ENCODE measurements at regions not wholly inside any gene's neighbourhood (a gene's known extent, or its start where the extent isn't known, plus 50 kb on each side); places are given as distances from the start of the nearest gene placed in this dataset.

DNA sequence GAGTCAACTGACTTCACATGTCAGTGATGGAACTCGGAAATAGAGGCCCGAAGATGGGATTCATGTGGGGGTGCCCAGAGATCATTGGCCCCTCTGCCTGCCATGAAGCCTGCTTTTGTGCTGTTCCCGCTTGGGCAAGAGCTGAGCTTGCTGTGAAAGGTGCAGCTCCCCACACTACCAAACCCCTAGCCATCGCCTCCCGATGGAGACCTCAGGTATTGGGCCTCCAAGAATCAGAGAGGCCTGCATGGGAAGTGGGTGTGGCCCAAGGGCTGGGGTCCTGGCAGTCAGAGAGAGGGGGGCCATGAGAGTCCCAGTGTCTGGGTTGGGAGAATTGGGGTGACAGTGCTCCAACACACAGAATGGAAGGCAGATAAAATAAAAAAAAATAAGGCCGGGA is 160.9 kb downstream of the SOD2 start:
- H3K9ac ChIP-seq (ENCODE audit: insufficient read depth, low read length), result no peak overlapping the region
- no peak overlapping the region for H3K4me3 ChIP-seq (replicated peaks in 1 of 4; ENCODE audit: control extremely low read depth in 1 of 4, insufficient read depth in 1 of 4, low read depth in 3 of 4, low read length in 4 of 4)
- TF ChIP-seq CTCF (conservative IDR thresholded peaks at IDR 0.05 in 1 of 2, IDR thresholded peaks at IDR 0.05 in 1 of 2; ENCODE audit: low read depth in 1 of 2, low read length in 2 of 2) (no peak), EZH2 (IDR thresholded peaks at IDR 0.05; ENCODE audit: low read length, missing control alignments) (no peak)
- no peaks in the 10 kb centered on the region for H3K9me3 ChIP-seq (ENCODE audit: control insufficient read depth, insufficient read depth, low read depth, low read length)
- no peaks in the 10 kb centered on the region for H3K79me2 ChIP-seq (ENCODE audit: control insufficient read depth, insufficient read depth, low read length)
- no peak overlapping the region for H2AFZ ChIP-seq (ENCODE audit: low read length)
- H3K4me1 ChIP-seq (ENCODE audit: control insufficient read depth, extremely low read depth, insufficient read depth, low read length), result no peaks in the 10 kb centered on the region
- H4K20me1 ChIP-seq (ENCODE audit: control insufficient read depth, extremely low read depth, insufficient read depth, low read length), result no peaks in the 10 kb centered on the region
- H3K27me3 ChIP-seq (ENCODE audit: control insufficient read depth, insufficient read depth, low read length), result no peaks in the 10 kb centered on the region
- no peak for DNase-seq (ENCODE audit: low read depth in 2 of 2)
- no peaks in the 10 kb centered on the region for H3K36me3 ChIP-seq (ENCODE audit: control insufficient read depth, insufficient read depth, low read length)
- H3K4me2 ChIP-seq (ENCODE audit: extremely low read depth, insufficient read depth, low read length), result no peak overlapping the region
- H3K27ac ChIP-seq (ENCODE audit: insufficient read depth, low read length), result no peak overlapping the region

GRCh38 chr6:159529934-159530333 is 163.1 kb downstream of the SOD2 start:
- Histone ChIP-seq H3K4me3 (replicated peaks in 1 of 4; ENCODE audit: control extremely low read depth in 1 of 4, insufficient read depth in 1 of 4, low read depth in 3 of 4, low read length in 4 of 4) (no peak overlapping the region), H3K27ac (ENCODE audit: insufficient read depth, low read length) (no peak overlapping the region), H3K27me3 (ENCODE audit: control insufficient read depth, insufficient read depth, low read length) (no peaks in the 10 kb centered on the region), H3K9me3 (ENCODE audit: control insufficient read depth, insufficient read depth, low read depth, low read length) (no peaks in the 10 kb centered on the region), H3K4me1 (ENCODE audit: control insufficient read depth, extremely low read depth, insufficient read depth, low read length) (no peaks in the 10 kb centered on the region), H3K36me3 (ENCODE audit: control insufficient read depth, insufficient read depth, low read length) (no peaks in the 10 kb centered on the region), H3K79me2 (ENCODE audit: control insufficient read depth, insufficient read depth, low read length) (no peaks in the 10 kb centered on the region), H4K20me1 (ENCODE audit: control insufficient read depth, extremely low read depth, insufficient read depth, low read length) (no peaks in the 10 kb centered on the region), H3K4me2 (ENCODE audit: extremely low read depth, insufficient read depth, low read length) (no peak overlapping the region), H3K9ac (ENCODE audit: insufficient read depth, low read length) (no peak overlapping the region), H2AFZ (ENCODE audit: low read length) (no peak overlapping the region)
- no peak for DNase-seq (ENCODE audit: low read depth in 2 of 2)
- TF ChIP-seq EZH2 (IDR thresholded peaks at IDR 0.05; ENCODE audit: low read length, missing control alignments) (no peak), CTCF (conservative IDR thresholded peaks at IDR 0.05 in 1 of 2, IDR thresholded peaks at IDR 0.05 in 1 of 2; ENCODE audit: low read depth in 1 of 2, low read length in 2 of 2) (no peak)

GRCh38 chr6:159527351-159527750 is 165.7 kb downstream of the SOD2 start:
- H4K20me1 ChIP-seq (ENCODE audit: control insufficient read depth, extremely low read depth, insufficient read depth, low read length), result no peaks in the 10 kb centered on the region

More at GRCh38 chr6:159527351-159527750, 165.7 kb downstream of the SOD2 start:
- Histone ChIP-seq H3K9ac (ENCODE audit: insufficient read depth, low read length) (no peak overlapping the region), H3K4me1 (ENCODE audit: control insufficient read depth, extremely low read depth, insufficient read depth, low read length) (no peaks in the 10 kb centered on the region), H3K36me3 (ENCODE audit: control insufficient read depth, insufficient read depth, low read length) (no peaks in the 10 kb centered on the region), H3K9me3 (ENCODE audit: control insufficient read depth, insufficient read depth, low read depth, low read length) (no peaks in the 10 kb centered on the region), H3K4me2 (ENCODE audit: extremely low read depth, insufficient read depth, low read length) (no peak overlapping the region), H3K27ac (ENCODE audit: insufficient read depth, low read length) (no peak overlapping the region), H3K4me3 (replicated peaks in 1 of 4; ENCODE audit: control extremely low read depth in 1 of 4, insufficient read depth in 1 of 4, low read depth in 3 of 4, low read length in 4 of 4) (no peak overlapping the region), H3K79me2 (ENCODE audit: control insufficient read depth, insufficient read depth, low read length) (no peaks in the 10 kb centered on the region), H3K27me3 (ENCODE audit: control insufficient read depth, insufficient read depth, low read length) (no peaks in the 10 kb centered on the region), H2AFZ (ENCODE audit: low read length) (no peak overlapping the region)
- no peak for DNase-seq (ENCODE audit: low read depth in 2 of 2)
- TF ChIP-seq CTCF (conservative IDR thresholded peaks at IDR 0.05 in 1 of 2, IDR thresholded peaks at IDR 0.05 in 1 of 2; ENCODE audit: low read depth in 1 of 2, low read length in 2 of 2) (no peak), EZH2 (IDR thresholded peaks at IDR 0.05; ENCODE audit: low read length, missing control alignments) (no peak)
